Osteoblast (primary cell): ENCODE measurements at regions not wholly inside any gene's neighbourhood (a gene's known extent, or its start where the extent isn't known, plus 50 kb on each side); places are given as distances from the start of the nearest gene placed in this dataset.

Source experiments
- DNase-seq: peaks from one replicate; pipeline ENCODE4 v3.0.0; 2011; ENCODE audit warnings: low spot score, mixed read lengths; ENCODE audit not compliant: insufficient read length; ENCODE audit errors: missing footprints
- H2AFZ ChIP-seq: 2 replicates; pipeline ENCODE4 v1.6.0; 2011; ENCODE audit warnings: mild to moderate bottlenecking, low read length
- H3K27ac ChIP-seq: 2 replicates; pipeline ENCODE4 v1.5.1; 2011; ENCODE audit warnings: mild to moderate bottlenecking, low read depth, low read length, moderate library complexity
- H3K27me3 ChIP-seq: 2 replicates; pipeline ENCODE4 v1.6.0; 2012; ENCODE audit warnings: mild to moderate bottlenecking, control low read depth, inconsistent platforms, low read length, moderate library complexity; ENCODE audit not compliant: insufficient read depth
- H3K36me3 ChIP-seq: 2 replicates; pipeline ENCODE4 v1.5.1; 2011; ENCODE audit warnings: mild to moderate bottlenecking, low read length, control low read depth, moderate library complexity; ENCODE audit not compliant: insufficient read depth
- H3K4me1 ChIP-seq: 2 replicates; pipeline ENCODE4 v1.5.1; 2011; ENCODE audit warnings: mild to moderate bottlenecking, low read length, control low read depth, moderate library complexity; ENCODE audit not compliant: insufficient read depth
- H3K4me2 ChIP-seq: 2 replicates; pipeline ENCODE4 v1.6.0; 2011; ENCODE audit warnings: mild to moderate bottlenecking, low read length; ENCODE audit not compliant: insufficient read depth
- H3K4me3 ChIP-seq: fragments of 200-600 bp; sonication (generic); 3 replicates; pipeline ENCODE4 v1.5.1; 2012; ENCODE audit warnings: mild to moderate bottlenecking, low read length, inconsistent platforms; ENCODE audit not compliant: insufficient read depth
- H3K79me2 ChIP-seq: 2 replicates; pipeline ENCODE4 v1.6.0; 2012; ENCODE audit warnings: mild to moderate bottlenecking, low read length, control low read depth, inconsistent platforms; ENCODE audit not compliant: insufficient read depth
- H3K9me3 ChIP-seq: 2 replicates; pipeline ENCODE4 v1.5.1; 2011; ENCODE audit warnings: low read depth, low read length, control low read depth
- H4K20me1 ChIP-seq: 2 replicates; pipeline ENCODE4 v1.6.0; 2012; ENCODE audit warnings: mild to moderate bottlenecking, low read length, control low read depth; ENCODE audit not compliant: insufficient read depth
- CTCF ChIP-seq: IDR thresholded peaks from 2 replicates; pipeline ENCODE4 v1.5.1; 2011; ENCODE audit warnings: mild to moderate bottlenecking, low read depth, low read length, moderate library complexity; ENCODE audit errors: extremely low read depth

- H3K27me3 ChIP-seq = no peaks in the 10 kb centered on the region
- no peak for DNase-seq
- no peak overlapping the region for H3K4me2 ChIP-seq
- no peaks in the 10 kb centered on the region for H3K79me2 ChIP-seq
- H3K4me3 ChIP-seq = no peak overlapping the region
- H3K36me3 ChIP-seq = no peaks in the 10 kb centered on the region
- H3K9me3 ChIP-seq = no peaks in the 10 kb centered on the region
- no peak overlapping the region for H2AFZ ChIP-seq
- TF ChIP-seq CTCF = no peak
- no peaks in the 10 kb centered on the region for H4K20me1 ChIP-seq
- H3K27ac ChIP-seq = no peak overlapping the region
- H3K4me1 ChIP-seq = peaks cover 23% of the 10 kb centered on the region
Measured at GRCh38 chr5:143677403-143677802, 134.6 kb upstream of the HMHB1 start.

- no peak overlapping the region for H3K4me2 ChIP-seq
- no peaks in the 10 kb centered on the region for H3K79me2 ChIP-seq
- no peaks in the 10 kb centered on the region for H3K36me3 ChIP-seq
- no peak overlapping the region for H2AFZ ChIP-seq
- H3K4me3 ChIP-seq = no peak overlapping the region
- H3K27ac ChIP-seq = no peak overlapping the region
- H3K9me3 ChIP-seq = no peaks in the 10 kb centered on the region
- DNase-seq = no peak
- H4K20me1 ChIP-seq = no peaks in the 10 kb centered on the region
- H3K27me3 ChIP-seq = no peaks in the 10 kb centered on the region
- TF ChIP-seq CTCF = no peak
- H3K4me1 ChIP-seq = peaks cover 19% of the 10 kb centered on the region
Measured at GRCh38 chr5:143676802-143677201, 135.2 kb upstream of the HMHB1 start.

GRCh38 chr5:143674469-143674786 is 137.5 kb upstream of the HMHB1 start:
- no peaks in the 10 kb centered on the region for H3K27me3 ChIP-seq
- H3K4me2 ChIP-seq = no peak overlapping the region
- H3K4me1 ChIP-seq = peaks cover 6% of the 10 kb centered on the region
- no peak overlapping the region for H3K4me3 ChIP-seq
- no peaks in the 10 kb centered on the region for H4K20me1 ChIP-seq
- no peak overlapping the region for H2AFZ ChIP-seq
- H3K36me3 ChIP-seq = no peaks in the 10 kb centered on the region
- no peaks in the 10 kb centered on the region for H3K9me3 ChIP-seq
- H3K79me2 ChIP-seq = no peaks in the 10 kb centered on the region
- no peak overlapping the region for H3K27ac ChIP-seq
- TF ChIP-seq CTCF = no peak
- no peak for DNase-seq

- Histone ChIP-seq H4K20me1 (no peaks in the 10 kb centered on the region), H3K4me3 (no peak overlapping the region), H3K4me2 (no peak overlapping the region), H3K79me2 (no peaks in the 10 kb centered on the region), H3K9me3 (no peaks in the 10 kb centered on the region), H2AFZ (no peak overlapping the region), H3K27me3 (no peaks in the 10 kb centered on the region), H3K36me3 (no peaks in the 10 kb centered on the region), H3K4me1 (peaks cover 5% of the 10 kb centered on the region), H3K27ac (no peak overlapping the region)
- TF ChIP-seq CTCF = no peak
- DNase-seq = peak; percentile 36
Measured at GRCh38 chr5:143673676-143674468, 138.1 kb upstream of the HMHB1 start.
